ENCODE measurements at regions not wholly inside any gene's neighbourhood (a gene's known extent, or its start where the extent isn't known, plus 50 kb on each side); places are given as distances from the start of the nearest gene placed in this dataset.
"Not testable (repeated sequence)": the region's sequence is repeated elsewhere in the genome, so short reads cannot be mapped to it uniquely, and the experiment has no call there.

GRCh38 chr4:111113591-111113990 lies 490.7 kb upstream of the PITX2 start:
- no peak overlapping the region for H3K9ac ChIP-seq (ENCODE audit: low read length in 5 of 5)
- no peaks in the 10 kb centered on the region for H3K36me3 ChIP-seq (ENCODE audit: control insufficient read depth in 5 of 5, insufficient read depth in 5 of 5, low read length in 5 of 5)
- no peaks in the 10 kb centered on the region for H3K27me3 ChIP-seq (ENCODE audit: control insufficient read depth in 5 of 5, insufficient read depth in 4 of 5, low read length in 5 of 5)
- H3K4me1 ChIP-seq (ENCODE audit: control insufficient read depth in 5 of 5, insufficient read depth in 5 of 5, low read length in 5 of 5) = no peaks in the 10 kb centered on the region
- no peak overlapping the region for H3K27ac ChIP-seq (ENCODE audit: low read depth, low read length)
- H3K9me3 ChIP-seq (ENCODE audit: control insufficient read depth in 5 of 5, low read length in 5 of 5) = no peaks in the 10 kb centered on the region
- H3K4me3 ChIP-seq (ENCODE audit: low read depth in 1 of 5, low read length in 5 of 5) = no peak overlapping the region

DNA sequence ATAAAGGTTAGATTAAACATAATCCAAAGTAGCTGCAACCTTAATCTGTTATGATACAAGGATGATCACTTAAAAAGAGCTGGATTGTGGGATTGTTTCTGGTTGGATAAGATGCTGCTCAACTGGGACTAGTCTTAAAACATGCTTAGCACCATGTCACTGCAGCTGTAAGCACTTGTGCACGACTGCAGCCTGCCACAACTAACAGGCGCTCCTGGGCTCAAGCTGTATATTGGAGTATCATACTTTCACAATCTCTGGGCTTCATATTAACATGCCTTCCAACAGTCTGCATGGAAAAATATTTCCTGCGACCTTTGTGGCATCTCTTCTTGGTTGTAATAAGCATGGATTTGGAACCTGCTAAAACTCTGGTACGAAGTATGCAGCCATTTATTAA lies 493.0 kb upstream of the PITX2 start:
- Histone ChIP-seq H3K4me1 (ENCODE audit: control insufficient read depth in 5 of 5, insufficient read depth in 5 of 5, low read length in 5 of 5) (no peaks in the 10 kb centered on the region), H3K36me3 (ENCODE audit: control insufficient read depth in 5 of 5, insufficient read depth in 5 of 5, low read length in 5 of 5) (no peaks in the 10 kb centered on the region), H3K27ac (ENCODE audit: low read depth, low read length) (no peak overlapping the region), H3K27me3 (ENCODE audit: control insufficient read depth in 5 of 5, insufficient read depth in 4 of 5, low read length in 5 of 5) (no peaks in the 10 kb centered on the region), H3K9me3 (ENCODE audit: control insufficient read depth in 5 of 5, low read length in 5 of 5) (no peaks in the 10 kb centered on the region), H3K9ac (ENCODE audit: low read length in 5 of 5) (no peak overlapping the region), H3K4me3 (ENCODE audit: low read depth in 1 of 5, low read length in 5 of 5) (no peak overlapping the region)

- H3K9ac ChIP-seq (ENCODE audit: low read length in 5 of 5) = no peak overlapping the region
- H3K36me3 ChIP-seq (ENCODE audit: control insufficient read depth in 5 of 5, insufficient read depth in 5 of 5, low read length in 5 of 5) = no peaks in the 10 kb centered on the region
- no peaks in the 10 kb centered on the region for H3K27me3 ChIP-seq (ENCODE audit: control insufficient read depth in 5 of 5, insufficient read depth in 4 of 5, low read length in 5 of 5)
- H3K9me3 ChIP-seq (ENCODE audit: control insufficient read depth in 5 of 5, low read length in 5 of 5) = peaks cover 0 to 4% (median 0%) of the 10 kb centered on the region in 5 donors
- no peak overlapping the region for H3K27ac ChIP-seq (ENCODE audit: low read depth, low read length)
- H3K4me1 ChIP-seq (ENCODE audit: control insufficient read depth in 5 of 5, insufficient read depth in 5 of 5, low read length in 5 of 5) = no peaks in the 10 kb centered on the region
- H3K4me3 ChIP-seq (ENCODE audit: low read depth in 1 of 5, low read length in 5 of 5) = no peak overlapping the region
These were observed 497.3 kb upstream of the PITX2 start for GRCh38 chr4:111120191-111120590.

- Histone ChIP-seq H3K4me3 (ENCODE audit: low read depth in 1 of 5, low read length in 5 of 5) (no peak overlapping the region), H3K9ac (ENCODE audit: low read length in 5 of 5) (no peak overlapping the region), H3K9me3 (ENCODE audit: control insufficient read depth in 5 of 5, low read length in 5 of 5) (peaks cover 0 to 4% (median 0%) of the 10 kb centered on the region in 5 donors), H3K27ac (ENCODE audit: low read depth, low read length) (no peak overlapping the region), H3K4me1 (ENCODE audit: control insufficient read depth in 5 of 5, insufficient read depth in 5 of 5, low read length in 5 of 5) (peaks cover 0 to 5% (median 0%) of the 10 kb centered on the region in 5 donors), H3K36me3 (ENCODE audit: control insufficient read depth in 5 of 5, insufficient read depth in 5 of 5, low read length in 5 of 5) (no peaks in the 10 kb centered on the region), H3K27me3 (ENCODE audit: control insufficient read depth in 5 of 5, insufficient read depth in 4 of 5, low read length in 5 of 5) (no peaks in the 10 kb centered on the region)
These were observed 503.5 kb upstream of the PITX2 start for GRCh38 chr4:111126340-111126739.

- H3K36me3 ChIP-seq (ENCODE audit: control insufficient read depth in 5 of 5, insufficient read depth in 5 of 5, low read length in 5 of 5) = no peaks in the 10 kb centered on the region
- H3K9ac ChIP-seq (ENCODE audit: low read length in 5 of 5) = no peak overlapping the region
- no peaks in the 10 kb centered on the region for H3K27me3 ChIP-seq (ENCODE audit: control insufficient read depth in 5 of 5, insufficient read depth in 4 of 5, low read length in 5 of 5)
- H3K4me1 ChIP-seq (ENCODE audit: control insufficient read depth in 5 of 5, insufficient read depth in 5 of 5, low read length in 5 of 5) = peaks cover 0 to 5% (median 0%) of the 10 kb centered on the region in 5 donors
- H3K9me3 ChIP-seq (ENCODE audit: control insufficient read depth in 5 of 5, low read length in 5 of 5) = no peaks in the 10 kb centered on the region
- no peak overlapping the region for H3K27ac ChIP-seq (ENCODE audit: low read depth, low read length)
- no peak overlapping the region for H3K4me3 ChIP-seq (ENCODE audit: low read depth in 1 of 5, low read length in 5 of 5)
These were observed 505.0 kb upstream of the PITX2 start for GRCh38 chr4:111127841-111128240.

- Histone ChIP-seq H3K27me3 (ENCODE audit: control insufficient read depth in 5 of 5, insufficient read depth in 4 of 5, low read length in 5 of 5) (no peaks in the 10 kb centered on the region), H3K9ac (ENCODE audit: low read length in 5 of 5) (no peak overlapping the region), H3K9me3 (ENCODE audit: control insufficient read depth in 5 of 5, low read length in 5 of 5) (no peaks in the 10 kb centered on the region), H3K4me3 (ENCODE audit: low read depth in 1 of 5, low read length in 5 of 5) (no peak overlapping the region), H3K36me3 (ENCODE audit: control insufficient read depth in 5 of 5, insufficient read depth in 5 of 5, low read length in 5 of 5) (no peaks in the 10 kb centered on the region), H3K4me1 (ENCODE audit: control insufficient read depth in 5 of 5, insufficient read depth in 5 of 5, low read length in 5 of 5) (peaks cover 0 to 5% (median 0%) of the 10 kb centered on the region in 5 donors), H3K27ac (ENCODE audit: low read depth, low read length) (no peak overlapping the region)
These were observed 505.4 kb upstream of the PITX2 start for GRCh38 chr4:111128327-111128726.

DNA sequence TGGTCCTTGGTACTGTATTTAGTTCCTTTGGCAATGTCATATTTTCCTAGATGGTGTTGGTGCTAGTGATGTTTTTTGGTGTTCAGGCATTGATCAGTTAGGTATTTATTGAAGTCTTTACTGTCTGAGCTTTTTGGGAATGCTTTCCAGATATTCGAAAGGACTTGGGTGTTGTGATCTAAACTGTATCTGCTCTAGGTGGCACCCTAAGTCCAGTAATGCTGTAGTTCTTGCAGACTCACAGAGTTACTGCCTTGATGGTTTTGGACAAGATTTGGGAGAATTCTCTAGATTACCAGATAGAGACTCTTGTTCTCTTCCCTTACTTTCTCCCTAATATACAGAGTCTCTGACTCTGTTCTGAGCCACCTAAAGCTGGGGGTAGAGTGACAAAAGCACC lies 513.6 kb upstream of the PITX2 start:
- no peak overlapping the region for H3K4me3 ChIP-seq (ENCODE audit: low read depth in 1 of 5, low read length in 5 of 5)
- no peaks in the 10 kb centered on the region for H3K36me3 ChIP-seq (ENCODE audit: control insufficient read depth in 5 of 5, insufficient read depth in 5 of 5, low read length in 5 of 5)
- H3K27ac ChIP-seq (ENCODE audit: low read depth, low read length) = no peak overlapping the region
- no peaks in the 10 kb centered on the region for H3K9me3 ChIP-seq (ENCODE audit: control insufficient read depth in 5 of 5, low read length in 5 of 5)
- no peak overlapping the region for H3K9ac ChIP-seq (ENCODE audit: low read length in 5 of 5)
- H3K4me1 ChIP-seq (ENCODE audit: control insufficient read depth in 5 of 5, insufficient read depth in 5 of 5, low read length in 5 of 5) = no peaks in the 10 kb centered on the region
- H3K27me3 ChIP-seq (ENCODE audit: control insufficient read depth in 5 of 5, insufficient read depth in 4 of 5, low read length in 5 of 5) = no peaks in the 10 kb centered on the region

DNA sequence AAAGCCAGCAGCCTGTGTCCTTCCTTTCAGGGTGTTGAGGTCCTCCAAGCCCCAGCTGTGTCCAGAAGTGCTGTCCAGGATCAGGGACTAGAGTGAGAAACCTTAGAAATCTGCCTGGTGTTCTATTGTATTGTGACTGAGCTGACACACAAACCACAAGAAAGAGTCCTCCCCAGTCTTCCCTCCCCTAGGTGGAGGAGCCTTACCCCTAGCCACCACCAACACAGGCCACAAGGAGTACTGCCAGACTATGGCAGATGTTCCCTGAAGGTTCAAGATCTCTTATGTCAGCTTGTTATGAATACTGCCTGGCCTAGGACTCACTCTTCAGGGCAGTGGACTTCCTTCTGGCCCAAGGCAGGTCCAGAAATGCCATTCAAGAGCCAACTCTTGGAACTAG lies 514.1 kb upstream of the PITX2 start:
- Histone ChIP-seq H3K27ac (ENCODE audit: low read depth, low read length) (no peak overlapping the region), H3K36me3 (ENCODE audit: control insufficient read depth in 5 of 5, insufficient read depth in 5 of 5, low read length in 5 of 5) (no peaks in the 10 kb centered on the region), H3K9ac (ENCODE audit: low read length in 5 of 5) (no peak overlapping the region), H3K4me1 (ENCODE audit: control insufficient read depth in 5 of 5, insufficient read depth in 5 of 5, low read length in 5 of 5) (no peaks in the 10 kb centered on the region), H3K4me3 (ENCODE audit: low read depth in 1 of 5, low read length in 5 of 5) (no peak overlapping the region), H3K27me3 (ENCODE audit: control insufficient read depth in 5 of 5, insufficient read depth in 4 of 5, low read length in 5 of 5) (no peaks in the 10 kb centered on the region), H3K9me3 (ENCODE audit: control insufficient read depth in 5 of 5, low read length in 5 of 5) (no peaks in the 10 kb centered on the region)

DNA sequence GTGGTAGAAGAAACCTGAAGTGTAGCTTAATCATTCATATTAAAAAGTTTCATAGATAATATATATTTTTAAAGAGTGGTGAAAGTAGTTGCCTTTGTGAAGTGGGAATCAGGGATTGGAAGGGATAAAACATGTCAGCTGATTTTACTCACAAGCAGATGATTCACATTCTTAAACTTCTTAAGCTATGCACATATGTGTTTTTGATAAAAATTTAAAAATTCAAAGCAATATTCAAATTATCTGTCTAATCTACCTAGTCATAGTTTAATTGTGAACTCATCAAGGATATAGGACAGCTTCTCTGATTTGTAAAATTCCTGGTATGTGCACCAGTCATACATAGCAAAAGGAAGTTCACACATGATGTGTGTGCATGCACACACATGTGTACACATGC lies 520.6 kb upstream of the PITX2 start:
- no peak overlapping the region for H3K4me3 ChIP-seq (ENCODE audit: low read depth in 1 of 5, low read length in 5 of 5)
- no peaks in the 10 kb centered on the region for H3K27me3 ChIP-seq (ENCODE audit: control insufficient read depth in 5 of 5, insufficient read depth in 4 of 5, low read length in 5 of 5)
- peaks cover 0 to 2% (median 0%) of the 10 kb centered on the region in 5 donors for H3K9me3 ChIP-seq (ENCODE audit: control insufficient read depth in 5 of 5, low read length in 5 of 5)
- no peak overlapping the region for H3K9ac ChIP-seq (ENCODE audit: low read length in 5 of 5)
- no peaks in the 10 kb centered on the region for H3K36me3 ChIP-seq (ENCODE audit: control insufficient read depth in 5 of 5, insufficient read depth in 5 of 5, low read length in 5 of 5)
- no peaks in the 10 kb centered on the region for H3K4me1 ChIP-seq (ENCODE audit: control insufficient read depth in 5 of 5, insufficient read depth in 5 of 5, low read length in 5 of 5)
- H3K27ac ChIP-seq (ENCODE audit: low read depth, low read length) = no peak overlapping the region

DNA sequence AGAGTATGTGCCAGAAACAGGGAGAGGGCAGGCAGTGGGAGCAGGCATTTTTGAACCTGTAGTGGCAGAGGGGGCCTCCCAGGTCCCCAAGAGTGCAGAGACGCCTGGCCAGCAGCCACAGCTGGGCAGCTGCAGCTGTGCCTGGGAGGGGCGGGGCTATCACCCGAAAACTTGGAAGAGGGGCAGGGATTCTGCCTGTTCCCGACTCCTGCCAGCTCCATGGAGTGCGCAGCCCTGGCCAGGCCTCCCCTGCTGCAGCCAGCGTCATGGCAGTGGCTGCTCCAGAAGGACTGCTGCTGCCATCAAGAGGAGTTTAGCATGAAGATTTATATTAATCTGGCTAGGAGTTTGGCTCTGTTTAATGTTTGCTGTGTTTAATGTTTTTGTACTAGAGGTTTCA lies 532.1 kb upstream of the PITX2 start:
- Histone ChIP-seq H3K4me1 (ENCODE audit: control insufficient read depth in 5 of 5, insufficient read depth in 5 of 5, low read length in 5 of 5) (no peaks in the 10 kb centered on the region), H3K27ac (ENCODE audit: low read depth, low read length) (no peak overlapping the region), H3K27me3 (ENCODE audit: control insufficient read depth in 5 of 5, insufficient read depth in 4 of 5, low read length in 5 of 5) (no peaks in the 10 kb centered on the region), H3K4me3 (ENCODE audit: low read depth in 1 of 5, low read length in 5 of 5) (no peak overlapping the region), H3K9ac (ENCODE audit: low read length in 5 of 5) (no peak overlapping the region), H3K9me3 (ENCODE audit: control insufficient read depth in 5 of 5, low read length in 5 of 5) (peaks cover 0 to 7% (median 0%) of the 10 kb centered on the region in 5 donors), H3K36me3 (ENCODE audit: control insufficient read depth in 5 of 5, insufficient read depth in 5 of 5, low read length in 5 of 5) (no peaks in the 10 kb centered on the region)

DNA sequence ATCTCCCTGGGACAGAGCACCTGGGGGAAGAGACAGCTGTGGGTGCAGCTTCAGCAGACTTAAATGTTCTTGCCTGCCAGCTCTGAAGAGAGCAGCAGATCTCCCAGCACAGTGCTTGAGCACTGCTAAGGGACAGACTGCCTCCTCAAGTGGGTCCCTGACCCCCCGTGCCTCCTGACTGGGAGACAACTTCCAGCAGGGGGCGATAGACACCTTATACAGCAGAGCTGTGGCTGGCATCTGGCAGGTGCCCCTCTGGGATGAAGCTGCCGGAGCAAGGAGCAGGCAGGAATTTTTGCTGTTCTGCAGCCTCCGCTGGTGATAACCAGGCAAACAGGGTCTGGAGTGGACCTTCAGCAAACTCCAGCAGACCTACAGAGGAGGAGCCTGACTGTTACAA lies 541.7 kb upstream of the PITX2 start:
- not testable (repeated sequence) for H3K27me3 ChIP-seq (ENCODE audit: control insufficient read depth in 5 of 5, insufficient read depth in 4 of 5, low read length in 5 of 5); H3K9ac ChIP-seq (ENCODE audit: low read length in 5 of 5); H3K27ac ChIP-seq (ENCODE audit: low read depth, low read length); H3K36me3 ChIP-seq (ENCODE audit: control insufficient read depth in 5 of 5, insufficient read depth in 5 of 5, low read length in 5 of 5); H3K4me1 ChIP-seq (ENCODE audit: control insufficient read depth in 5 of 5, insufficient read depth in 5 of 5, low read length in 5 of 5)
- H3K4me3 ChIP-seq (ENCODE audit: low read depth in 1 of 5, low read length in 5 of 5) = peak overlapping the region in 1 of 5 donors; percentile 26
- peaks cover 0 to 14% (median 4%) of the 10 kb centered on the region in 5 donors for H3K9me3 ChIP-seq (ENCODE audit: control insufficient read depth in 5 of 5, low read length in 5 of 5)

All from subcutaneous abdominal adipose tissue (tissue), 5 donors.